WERI-Rb-1 (cell line): ENCODE measurements at regions not wholly inside any gene's neighbourhood (a gene's known extent, or its start where the extent isn't known, plus 50 kb on each side); places are given as distances from the start of the nearest gene placed in this dataset.
"Not testable (repeated sequence)": the region's sequence is repeated elsewhere in the genome, so short reads cannot be mapped to it uniquely, and the experiment has no call there.

Source experiments
- DNase-seq: peaks from one replicate; pipeline ENCODE4 v3.0.0-alpha.2; 2020
- H3K27ac ChIP-seq: fragments of 250-450 bp; sonication (Bioruptor Pico); 2 replicates; pipeline ENCODE4 v1.5.1; 2020; ENCODE audit warnings: mild to moderate bottlenecking, moderate library complexity
- H3K27me3 ChIP-seq: fragments of 250-450 bp; sonication (Bioruptor Pico); 2 replicates; pipeline ENCODE4 v1.5.1; 2021; ENCODE audit warnings: mild to moderate bottlenecking, low read depth, moderate library complexity; ENCODE audit not compliant: insufficient read depth, severe bottlenecking
- H3K36me3 ChIP-seq: fragments of 250-450 bp; sonication (Bioruptor Pico); 2 replicates; pipeline ENCODE4 v1.5.1; 2020; ENCODE audit warnings: mild to moderate bottlenecking, moderate library complexity
- H3K4me3 ChIP-seq: 2 replicates; pipeline ENCODE4 v1.5.1; 2011; ENCODE audit warnings: low read depth, mild to moderate bottlenecking, control low read depth, low read length
- H3K9me3 ChIP-seq: fragments of 250-450 bp; sonication (Bioruptor Pico); 2 replicates; pipeline ENCODE4 v1.5.1; 2021; ENCODE audit warnings: mild to moderate bottlenecking, moderate library complexity; ENCODE audit not compliant: severe bottlenecking
- CTCF ChIP-seq: IDR thresholded peaks from 2 replicates; pipeline ENCODE4 v1.5.1; 2011; ENCODE audit warnings: low read depth, mild to moderate bottlenecking, control low read depth, inconsistent platforms, low read length

- H3K36me3 ChIP-seq = no peaks in the 10 kb centered on the region
- no peak for DNase-seq
- H3K9me3 ChIP-seq = no peaks in the 10 kb centered on the region
- H3K27ac ChIP-seq = no peak overlapping the region
- no peak for TF ChIP-seq CTCF
- no peak overlapping the region for H3K4me3 ChIP-seq
- no peaks in the 10 kb centered on the region for H3K27me3 ChIP-seq
Measured at GRCh38 chr7:121529003-121529402, 132.9 kb upstream of the FAM3C start.

GRCh38 chr7:121526210-121526609 lies 130.1 kb upstream of the FAM3C start:
- not testable (repeated sequence) for DNase-seq, H3K4me3 ChIP-seq, H3K27me3 ChIP-seq, H3K27ac ChIP-seq, H3K36me3 ChIP-seq, H3K9me3 ChIP-seq

- no peak for DNase-seq
- Histone ChIP-seq H3K9me3 (no peaks in the 10 kb centered on the region), H3K27me3 (no peaks in the 10 kb centered on the region), H3K4me3 (no peak overlapping the region), H3K27ac (no peak overlapping the region), H3K36me3 (no peaks in the 10 kb centered on the region)
- no peak for TF ChIP-seq CTCF
Measured at GRCh38 chr7:121525155-121525819, 129.2 kb upstream of the FAM3C start.

- no peak for DNase-seq
- H3K36me3 ChIP-seq = no peaks in the 10 kb centered on the region
- no peak for TF ChIP-seq CTCF
- H3K27me3 ChIP-seq = no peaks in the 10 kb centered on the region
- H3K4me3 ChIP-seq = no peak overlapping the region
- H3K9me3 ChIP-seq = no peaks in the 10 kb centered on the region
- no peak overlapping the region for H3K27ac ChIP-seq
Measured at GRCh38 chr7:121521711-121522400, 125.7 kb upstream of the FAM3C start.

- no peaks in the 10 kb centered on the region for H3K36me3 ChIP-seq
Measured at GRCh38 chr7:121520911-121521310, 124.8 kb upstream of the FAM3C start.

More at GRCh38 chr7:121520911-121521310, 124.8 kb upstream of the FAM3C start:
- no peaks in the 10 kb centered on the region for H3K27me3 ChIP-seq
- H3K4me3 ChIP-seq = no peak overlapping the region
- H3K27ac ChIP-seq = no peak overlapping the region
- no peaks in the 10 kb centered on the region for H3K9me3 ChIP-seq
- no peak for DNase-seq
- no peak for TF ChIP-seq CTCF
